Posterior vena cava (tissue), 2 donors: ENCODE measurements at regions not wholly inside any gene's neighbourhood (a gene's known extent, or its start where the extent isn't known, plus 50 kb on each side); places are given as distances from the start of the nearest gene placed in this dataset.
"Not testable (repeated sequence)": the region's sequence is repeated elsewhere in the genome, so short reads cannot be mapped to it uniquely, and the experiment has no call there.

ENCODE experiments used
- DNase-seq: peaks from one replicate; pipeline ENCODE4 v3.0.0-alpha.2; 2020; ENCODE audit warnings: low spot score
- intact Hi-C, 2 donors: fragments of 100-400 bp; cut with DNase I; formaldehyde crosslinking; loops; one replicate each; pipeline versions ENCODE4 v1.14.1 to v1.14.2; 2022 to 2023
- donor health status: DM: yes; HTN: yes; CAD: no.
- donor health status: DM: yes; HTN: yes; CAD: no.

GRCh38 chr4:85149676-85150075 lies 183.2 kb upstream of the WDFY3 start:
- intact Hi-C loops: loop anchor here in 1 of 2 donors (10.0 kb wide), 1 partner anchor 605 kb away; no protein-coding TSS in a partner anchor
- DNase-seq: no peak

DNA sequence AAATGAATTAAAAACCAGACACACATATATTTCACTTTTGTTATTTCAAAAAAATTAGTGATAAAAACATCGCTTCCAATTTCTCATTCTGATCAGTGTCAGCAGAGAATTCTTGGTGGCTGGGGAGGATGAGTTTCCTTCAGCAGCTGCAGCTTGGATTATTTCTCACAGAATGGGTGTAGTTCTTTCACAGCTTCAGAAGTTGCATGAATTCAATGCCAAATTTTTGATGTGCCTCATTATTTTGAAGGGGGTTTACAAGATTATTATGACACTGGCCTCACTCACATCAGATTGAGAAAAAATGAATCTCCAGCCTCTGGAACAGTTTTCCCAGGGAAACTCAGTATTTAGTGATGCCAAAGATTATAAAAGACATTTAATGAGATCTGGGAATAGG lies 184.9 kb upstream of the WDFY3 start:
- DNase-seq: no peak
- intact Hi-C loops: no loop called here

- intact Hi-C loops: no loop called here
- DNase-seq: no peak
Observed at GRCh38 chr4:85151786-85152185, 185.3 kb upstream of the WDFY3 start.

DNA sequence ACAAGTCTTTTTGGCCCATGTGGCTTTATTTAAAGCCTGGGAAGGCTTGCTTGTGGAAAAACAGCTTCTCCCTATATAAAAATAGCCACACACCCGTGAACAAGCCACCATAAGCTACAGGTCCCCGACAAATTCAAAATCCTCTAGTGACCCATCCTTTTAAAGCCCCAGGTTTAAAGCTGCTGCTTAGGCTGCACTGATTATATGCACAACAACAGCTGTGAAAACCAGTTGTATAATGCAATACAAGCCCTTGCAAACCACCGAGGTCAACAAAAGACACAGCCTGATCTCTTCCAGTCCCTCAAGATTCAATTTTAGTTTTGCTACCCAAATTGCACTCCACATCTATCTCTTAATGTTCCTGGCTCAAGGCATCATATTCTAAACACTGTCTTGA lies 186.0 kb upstream of the WDFY3 start:
- no peak for DNase-seq
- intact Hi-C loops: no loop called here

- no peak for DNase-seq
- intact Hi-C loops: no loop called here
Observed at GRCh38 chr4:85153221-85153620, 186.7 kb upstream of the WDFY3 start.

DNA sequence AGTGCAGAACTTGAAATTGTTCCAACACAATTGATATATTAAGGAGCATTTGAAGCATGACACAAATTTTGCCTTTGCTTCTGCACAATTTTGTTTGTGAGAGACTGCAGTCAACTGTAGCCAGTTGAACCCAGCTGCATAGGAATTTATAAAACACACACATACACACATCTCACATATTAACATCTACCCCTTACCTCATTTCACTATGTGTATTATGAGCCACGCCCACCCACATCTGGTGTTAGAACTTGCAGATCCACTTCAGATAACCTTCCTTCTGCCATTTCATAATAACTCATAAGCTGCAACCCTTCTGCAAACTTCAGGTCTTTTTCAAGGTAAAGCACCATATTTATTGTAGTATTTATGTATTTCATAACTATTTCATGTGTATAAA lies 188.1 kb upstream of the WDFY3 start:
- DNase-seq: no peak
- intact Hi-C loops: no loop called here

GRCh38 chr4:85165808-85166207 lies 199.3 kb upstream of the WDFY3 start:
- DNase-seq: no peak

DNA sequence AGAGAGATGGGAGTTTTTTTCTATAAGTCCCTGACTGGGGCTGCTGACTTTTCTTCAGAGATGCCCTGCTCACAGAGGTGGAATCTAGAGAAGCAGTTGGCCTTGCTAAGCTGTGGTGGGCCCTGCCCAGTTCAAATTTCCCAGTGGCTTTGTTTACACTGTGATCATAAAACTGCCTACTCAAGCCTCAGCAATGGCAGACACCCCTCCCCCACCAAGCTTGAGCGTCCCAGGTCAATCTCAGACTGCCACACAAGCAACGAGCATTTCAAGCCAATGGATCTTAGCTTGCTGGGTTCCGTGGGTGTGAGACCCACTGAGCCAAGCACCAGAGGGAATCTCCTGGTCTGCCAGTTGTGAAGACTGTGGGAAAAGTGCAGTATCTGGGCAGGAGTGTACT lies 199.8 kb upstream of the WDFY3 start:
- intact Hi-C loops: no loop called here
- no peak for DNase-seq

More at GRCh38 chr4:85165808-85166207, 199.3 kb upstream of the WDFY3 start:
- intact Hi-C loops: no loop called here

- intact Hi-C loops: no loop called here
- DNase-seq: no peak
Observed at GRCh38 chr4:85168234-85168834, 201.8 kb upstream of the WDFY3 start.

DNA sequence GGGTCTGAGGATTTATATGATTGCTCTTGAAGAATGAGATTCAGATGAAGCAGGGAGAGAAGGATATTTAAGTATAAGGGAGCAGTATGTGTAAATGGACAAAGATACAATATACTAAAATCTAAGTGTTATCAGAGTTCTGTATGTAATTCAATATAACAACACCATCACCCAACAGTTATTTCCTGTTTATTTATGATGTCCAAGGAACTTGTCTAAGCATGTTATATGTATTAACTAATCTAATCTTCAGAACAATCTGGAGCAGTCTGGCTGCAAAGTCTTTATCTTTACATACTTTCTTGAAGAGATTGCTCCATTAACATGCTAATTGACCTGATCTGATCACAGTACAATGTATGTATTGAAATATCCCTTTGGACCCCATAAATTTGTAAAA lies 203.8 kb upstream of the WDFY3 start:
- intact Hi-C loops: no loop called here

GRCh38 chr4:85175190-85175589 lies 208.7 kb upstream of the WDFY3 start:
- intact Hi-C loops: no loop called here
- no peak for DNase-seq

More for the DNA sequence above, 203.8 kb upstream of the WDFY3 start:
- no peak for DNase-seq

DNA sequence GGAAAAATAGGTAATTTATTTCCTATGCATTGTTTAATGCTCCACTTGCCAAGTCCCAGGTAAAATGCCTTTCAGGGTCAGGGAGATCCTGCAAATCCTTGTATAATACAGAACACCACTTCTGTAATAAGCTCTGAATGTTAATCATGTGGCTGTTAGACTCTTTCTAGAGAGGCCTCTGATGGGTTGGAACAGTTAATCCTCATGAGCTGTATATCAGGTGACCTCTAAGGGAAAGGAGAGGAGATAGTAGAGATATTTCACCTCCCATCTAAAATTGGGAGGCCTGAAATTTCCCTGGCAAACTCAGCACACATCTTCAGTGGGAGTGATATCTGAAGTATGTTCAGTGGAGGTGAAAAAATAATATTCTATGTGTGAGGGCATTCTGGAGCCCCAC lies 210.6 kb upstream of the WDFY3 start:
- no peak for DNase-seq
- intact Hi-C loops: no loop called here

DNA sequence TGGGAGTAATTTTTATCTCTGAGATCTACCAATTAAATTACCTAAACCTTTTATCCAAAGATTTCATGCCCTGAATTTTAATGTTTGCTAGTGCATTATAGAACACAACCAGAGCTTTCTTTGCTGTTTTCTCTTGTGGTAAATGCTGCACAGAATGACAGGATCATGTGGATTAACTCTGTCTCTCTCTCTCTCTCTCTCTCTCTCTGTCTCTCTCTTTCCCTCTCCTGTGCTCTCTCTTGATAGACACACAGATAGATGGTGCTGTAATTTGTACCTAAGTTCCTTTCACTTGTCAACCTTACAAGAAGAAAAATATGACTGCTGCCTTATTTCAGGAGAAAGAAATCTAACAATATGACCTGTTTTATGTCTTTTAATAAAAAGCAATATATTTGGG lies 211.2 kb upstream of the WDFY3 start:
- no peak for DNase-seq
- intact Hi-C loops: no loop called here

DNA sequence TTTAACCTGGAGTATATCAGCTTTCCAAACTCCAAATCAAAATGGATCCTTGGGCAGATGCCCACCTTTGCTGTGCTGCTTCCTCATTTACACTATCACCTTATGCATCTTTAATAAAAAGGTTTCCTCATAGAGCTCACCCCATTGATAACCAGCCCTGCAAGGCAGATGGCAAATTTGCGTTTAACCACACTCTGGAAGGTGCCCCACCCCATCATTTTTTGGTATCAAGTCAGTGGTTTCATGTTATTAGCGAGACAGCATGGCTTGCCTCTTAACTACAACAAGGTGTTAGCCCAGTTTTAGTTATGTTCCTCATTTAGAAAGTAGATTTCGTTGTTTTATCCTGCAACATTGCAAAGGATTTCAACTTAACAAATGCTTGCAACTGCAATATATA lies 214.0 kb upstream of the WDFY3 start:
- DNase-seq: no peak
- intact Hi-C loops: no loop called here

GRCh38 chr4:85187106-85187505 lies 220.6 kb upstream of the WDFY3 start:
- DNase-seq: no peak
- intact Hi-C loops: no loop called here

DNA sequence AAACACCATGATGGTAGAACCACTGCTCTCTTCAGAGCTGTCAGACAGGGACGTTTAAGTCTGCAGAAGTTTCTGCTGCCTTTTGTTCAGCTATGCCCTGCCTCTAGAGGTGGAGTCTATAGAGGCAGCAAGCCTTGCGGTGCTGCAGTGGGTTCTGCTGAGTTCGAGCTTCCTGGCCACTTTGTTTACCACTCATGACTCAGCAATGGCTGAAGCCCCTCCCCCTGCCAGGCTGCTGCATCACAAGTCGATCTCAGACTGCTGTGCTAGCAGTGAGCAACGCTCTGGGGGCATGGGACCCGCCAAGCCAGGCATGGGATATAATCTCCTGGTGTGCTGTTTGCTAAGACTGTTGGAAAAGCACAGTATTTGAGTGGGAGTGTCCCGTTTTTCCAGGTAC lies 229.5 kb upstream of the WDFY3 start:
- intact Hi-C loops, DNase-seq: not testable (repeated sequence)

DNA sequence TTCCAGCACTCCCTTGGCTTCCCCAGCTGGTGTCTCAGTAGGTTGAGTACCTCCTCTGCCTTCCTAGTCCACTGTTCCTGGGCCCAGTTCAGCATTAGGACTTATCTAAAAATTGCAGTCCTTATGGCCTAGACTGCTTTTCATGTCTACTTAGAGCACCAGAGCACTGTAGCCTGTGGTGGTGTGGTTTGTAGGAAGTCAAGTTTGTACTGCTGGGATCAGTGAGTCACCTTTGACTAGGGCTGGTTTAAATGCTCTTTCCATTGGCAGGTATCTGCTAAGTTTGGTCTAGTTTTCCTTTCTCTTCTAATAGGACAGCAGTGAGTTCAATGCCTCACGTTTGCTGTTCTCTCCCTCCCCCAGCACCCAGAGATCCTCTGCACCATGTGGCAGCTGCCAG lies 233.6 kb upstream of the WDFY3 start:
- no peak for DNase-seq
- intact Hi-C loops: no loop called here

DNA sequence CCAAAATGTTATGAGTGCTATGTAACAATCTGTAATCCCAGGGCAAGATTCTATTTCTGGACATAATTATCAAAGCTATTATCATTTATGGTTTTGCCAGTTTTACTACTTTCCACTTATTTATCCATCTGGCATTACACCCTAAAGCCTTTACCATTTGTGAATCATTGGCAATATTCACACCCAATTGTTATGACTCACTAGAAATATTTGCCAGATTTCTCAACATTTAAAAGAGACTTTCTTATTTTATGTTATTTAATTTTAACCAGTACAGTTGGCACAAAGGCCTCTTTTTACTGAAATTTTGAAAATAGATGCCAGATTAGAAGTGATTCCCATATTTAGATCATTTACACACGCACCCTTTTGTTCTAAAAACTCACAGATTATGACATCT lies 242.7 kb upstream of the WDFY3 start:
- no peak for DNase-seq
- intact Hi-C loops: no loop called here

GRCh38 chr4:85210353-85210752 lies 243.9 kb upstream of the WDFY3 start:
- intact Hi-C loops: no loop called here
- DNase-seq: no peak

- DNase-seq, intact Hi-C loops: not testable (repeated sequence)
Observed at GRCh38 chr4:85216571-85216970, 250.1 kb upstream of the WDFY3 start.

DNA sequence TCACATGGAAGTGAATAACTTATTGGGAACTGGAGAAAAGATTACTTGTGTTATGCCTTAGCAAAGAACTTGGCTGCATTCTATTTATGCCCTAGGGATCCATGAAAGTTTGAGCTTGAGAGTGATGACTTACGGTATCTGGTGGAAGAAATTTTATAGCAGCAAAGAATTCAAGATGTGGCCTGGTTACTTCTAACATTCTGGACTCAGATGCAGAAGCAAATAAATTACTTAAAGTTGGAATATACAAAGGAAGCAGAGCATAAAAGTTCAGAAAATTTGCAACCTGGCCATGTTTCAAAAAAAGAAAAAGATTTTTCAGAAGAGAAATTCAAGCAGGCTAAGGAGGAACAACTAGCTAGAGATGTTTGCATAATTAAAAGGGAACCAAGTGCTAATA lies 252.3 kb upstream of the WDFY3 start:
- intact Hi-C loops: no loop called here

DNA sequence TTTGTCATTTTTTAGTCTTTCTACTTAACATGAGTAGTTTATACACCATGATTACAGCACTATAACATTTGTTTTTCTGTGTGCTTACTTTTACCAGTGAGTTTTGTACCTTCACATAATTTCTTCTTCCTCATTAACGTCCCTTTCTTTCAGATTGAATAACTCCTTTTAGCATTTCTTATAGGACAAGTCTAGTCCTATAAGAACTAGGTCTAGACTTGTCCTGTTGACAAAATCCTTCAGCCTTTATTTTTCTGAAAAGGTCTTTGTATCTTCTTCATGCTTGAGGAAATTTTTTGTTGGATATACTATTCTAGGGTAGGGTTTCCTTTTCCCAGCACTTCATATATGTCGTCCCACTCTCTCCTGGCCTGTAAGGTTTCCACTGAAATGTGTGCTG lies 253.3 kb upstream of the ARHGAP24 start:
- DNase-seq: no peak
- intact Hi-C loops: no loop called here

More for the DNA sequence above, 252.3 kb upstream of the WDFY3 start:
- no peak for DNase-seq
